HG03159 (cell line): ENCODE measurements at regions not wholly inside any gene's neighbourhood (a gene's known extent, or its start where the extent isn't known, plus 50 kb on each side); places are given as distances from the start of the nearest gene placed in this dataset.
"Not testable (repeated sequence)": the region's sequence is repeated elsewhere in the genome, so short reads cannot be mapped to it uniquely, and the experiment has no call there.

Experiments
- ATAC-seq: cut with Tn5 transposase; IDR thresholded peaks from one replicate; pipeline ENCODE4 v1.9.1; 2021; ENCODE audit warnings: mild to moderate bottlenecking, moderate library complexity; ENCODE audit not compliant: unreplicated experiment

- ATAC-seq, result no peak
These were observed 649.4 kb downstream of the CPS1 start for GRCh38 chr2:211205836-211206235.

- ATAC-seq, result no peak
These were observed 659.8 kb downstream of the CPS1 start for GRCh38 chr2:211216221-211216620.

GRCh38 chr2:211219548-211219947, 663.1 kb downstream of the CPS1 start:
- not testable (repeated sequence) for ATAC-seq

- ATAC-seq, result no peak
These were observed 669.4 kb downstream of the CPS1 start for GRCh38 chr2:211225784-211226183.

- ATAC-seq, result no peak
These were observed 672.2 kb downstream of the CPS1 start for GRCh38 chr2:211228559-211228958.

- ATAC-seq, result no peak
These were observed 681.3 kb downstream of the CPS1 start for GRCh38 chr2:211237586-211238275.

- no peak for ATAC-seq
These were observed 685.5 kb downstream of the CPS1 start for GRCh38 chr2:211241891-211242290.

GRCh38 chr2:211247751-211248150, 691.4 kb downstream of the CPS1 start:
- no peak for ATAC-seq

- ATAC-seq, result no peak
These were observed 692.4 kb downstream of the CPS1 start for GRCh38 chr2:211248841-211249240.

- ATAC-seq, result no peak
These were observed 694.6 kb downstream of the CPS1 start for GRCh38 chr2:211251016-211251415.

- no peak for ATAC-seq
These were observed 702.4 kb downstream of the CPS1 start for GRCh38 chr2:211258646-211259335.

GRCh38 chr2:211259831-211260476, 703.6 kb downstream of the CPS1 start:
- ATAC-seq, result no peak

GRCh38 chr2:211270257-211270656, 713.9 kb downstream of the CPS1 start:
- no peak for ATAC-seq

GRCh38 chr2:211281430-211282073, 725.2 kb downstream of the CPS1 start:
- ATAC-seq, result no peak

GRCh38 chr2:211302676-211303075, 746.3 kb downstream of the CPS1 start:
- no peak for ATAC-seq

- no peak for ATAC-seq
These were observed 750.5 kb downstream of the CPS1 start for GRCh38 chr2:211306929-211307328.
